HG03064 (cell line): ENCODE measurements at regions not wholly inside any gene's neighbourhood (a gene's known extent, or its start where the extent isn't known, plus 50 kb on each side); places are given as distances from the start of the nearest gene placed in this dataset.
"Not testable (repeated sequence)": the region's sequence is repeated elsewhere in the genome, so short reads cannot be mapped to it uniquely, and the experiment has no call there.

ENCODE experiments used
- ATAC-seq: cut with Tn5 transposase; IDR thresholded peaks from one replicate; pipeline ENCODE4 v1.9.1; 2021; ENCODE audit warnings: low read depth; ENCODE audit not compliant: unreplicated experiment

DNA sequence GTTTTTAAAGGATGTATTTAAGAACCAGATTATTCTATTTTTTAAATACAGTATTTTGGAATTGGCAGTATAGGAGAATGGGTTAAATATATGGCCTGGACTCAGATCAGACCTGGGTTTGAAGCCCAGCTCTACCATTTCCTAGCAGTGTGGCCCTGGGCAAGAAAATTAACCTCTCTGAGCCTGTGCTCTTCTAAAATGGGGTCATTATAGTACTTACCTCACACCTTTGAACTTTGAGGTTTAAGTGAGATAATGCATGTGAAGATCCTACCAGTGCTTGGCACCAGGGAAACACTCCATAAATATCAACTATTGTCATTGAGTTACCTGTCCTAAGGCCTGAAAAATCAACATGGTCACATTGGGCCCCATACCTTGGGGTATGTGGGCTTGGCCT, 93.4 kb upstream of the WSB1 start:
- ATAC-seq: no peak

DNA sequence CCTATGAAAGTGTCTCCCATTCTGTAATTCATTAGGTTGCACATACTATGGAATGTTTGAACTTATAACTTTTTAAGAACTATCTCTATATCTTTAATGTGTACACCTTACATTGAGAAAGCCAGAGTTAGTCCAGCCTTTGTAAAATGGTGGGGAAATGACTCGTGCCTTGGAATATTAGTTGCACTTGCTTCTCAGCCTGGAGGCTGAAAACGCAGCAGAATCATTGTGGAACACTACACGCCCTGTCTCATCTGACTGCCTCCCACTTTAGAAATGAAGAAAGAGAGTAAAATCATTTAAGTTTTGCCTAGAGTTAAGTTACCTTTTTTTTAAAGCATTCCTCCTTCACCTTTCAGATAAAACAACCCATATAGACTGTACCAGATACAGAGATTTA, 90.7 kb upstream of the WSB1 start:
- ATAC-seq: no peak

DNA sequence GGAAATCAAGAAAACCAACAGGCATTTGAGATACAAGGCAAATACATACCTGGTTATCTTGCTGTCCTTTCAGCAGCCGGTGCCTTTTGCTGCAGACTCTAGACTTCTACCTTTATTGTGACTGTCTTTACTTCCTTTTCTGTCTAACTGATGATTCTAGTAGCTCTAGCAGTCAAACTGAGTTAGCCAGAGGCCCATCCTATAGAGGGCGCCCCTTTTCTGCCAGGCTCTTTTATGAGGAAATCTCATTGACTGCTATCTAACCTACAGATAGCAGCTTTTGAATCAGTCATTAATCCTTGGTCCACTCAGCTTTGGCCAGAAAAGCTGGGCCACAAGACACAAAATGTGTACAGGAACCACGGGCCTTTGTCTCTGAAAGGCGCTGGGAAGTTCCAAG, 87.5 kb upstream of the WSB1 start:
- no peak for ATAC-seq

DNA sequence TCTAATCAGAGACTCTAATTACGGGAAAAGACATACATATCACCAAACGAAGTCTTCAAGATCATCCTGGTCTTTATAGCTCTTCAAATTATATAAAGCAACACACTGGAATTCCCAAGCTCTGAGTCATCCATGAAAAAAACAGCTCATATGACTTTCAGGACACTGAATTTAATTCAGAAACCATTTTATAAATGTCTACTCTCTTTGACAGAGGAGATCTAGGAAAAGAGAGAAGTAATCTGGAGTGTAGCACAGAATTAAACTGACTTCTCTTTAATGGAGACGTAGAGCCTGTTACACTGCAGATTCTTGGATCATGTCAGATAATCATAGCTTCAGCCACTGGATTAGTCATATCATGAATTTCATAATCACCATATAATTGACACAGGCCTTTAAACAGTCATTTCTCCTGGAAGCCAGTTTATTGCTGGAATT, 86.8 kb upstream of the WSB1 start:
- ATAC-seq: no peak

DNA sequence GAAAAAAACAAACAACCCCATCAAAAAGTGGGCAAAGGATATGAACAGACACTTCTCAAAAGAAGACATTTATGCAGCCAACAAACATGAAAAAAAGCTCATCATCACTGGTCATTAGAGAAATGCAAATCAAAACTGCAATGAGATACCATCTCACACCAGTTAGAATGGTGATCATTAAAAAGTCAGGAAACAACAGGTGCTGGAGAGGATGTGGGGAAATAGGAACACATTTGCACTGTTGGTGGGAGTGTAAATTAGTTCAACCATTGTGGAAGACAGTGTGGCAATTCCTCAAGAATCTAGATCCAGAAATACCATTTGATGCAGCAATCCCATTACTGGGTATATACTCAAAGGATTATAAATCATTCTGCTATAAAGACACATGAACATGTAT, 85.5 kb upstream of the WSB1 start:
- ATAC-seq: not testable (repeated sequence)

DNA sequence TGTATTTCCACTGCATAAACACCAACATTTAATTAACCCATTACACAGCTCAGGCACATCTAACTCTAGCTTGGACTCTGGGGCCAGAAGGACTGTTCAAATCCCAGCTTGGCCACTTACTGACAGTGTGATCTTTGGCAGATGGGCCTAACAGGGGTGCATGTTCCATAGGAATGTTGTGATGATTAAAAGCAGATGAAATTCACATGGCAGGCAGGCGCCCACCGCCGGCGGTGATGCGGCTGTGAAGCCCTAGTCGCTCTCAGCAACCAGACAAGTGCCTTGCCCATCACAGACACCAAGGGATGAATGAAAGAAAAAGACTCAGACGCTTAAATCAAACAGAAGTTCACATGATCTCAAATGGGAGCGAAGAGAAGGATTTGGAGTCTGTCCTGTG, 84.6 kb upstream of the WSB1 start:
- ATAC-seq: no peak

DNA sequence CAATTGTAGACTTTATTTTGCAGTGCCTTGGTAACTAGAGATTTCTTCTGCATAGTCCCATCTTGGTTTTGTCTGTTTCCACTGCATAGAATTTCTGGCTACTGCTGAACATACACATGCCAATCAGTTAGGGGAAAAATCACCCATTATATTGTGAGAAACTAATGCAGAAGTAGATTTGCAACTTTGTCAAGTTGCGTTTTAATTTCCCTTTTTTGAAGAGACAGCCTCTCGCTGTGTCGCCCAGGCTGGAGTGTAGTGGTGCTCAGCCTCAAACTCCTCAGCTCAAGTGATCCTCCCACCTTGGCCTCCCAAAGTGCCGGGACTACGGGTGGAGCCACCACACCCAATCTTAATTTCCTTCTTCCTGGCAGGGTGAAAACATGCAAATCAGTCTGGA, 83.1 kb upstream of the WSB1 start:
- not testable (repeated sequence) for ATAC-seq

DNA sequence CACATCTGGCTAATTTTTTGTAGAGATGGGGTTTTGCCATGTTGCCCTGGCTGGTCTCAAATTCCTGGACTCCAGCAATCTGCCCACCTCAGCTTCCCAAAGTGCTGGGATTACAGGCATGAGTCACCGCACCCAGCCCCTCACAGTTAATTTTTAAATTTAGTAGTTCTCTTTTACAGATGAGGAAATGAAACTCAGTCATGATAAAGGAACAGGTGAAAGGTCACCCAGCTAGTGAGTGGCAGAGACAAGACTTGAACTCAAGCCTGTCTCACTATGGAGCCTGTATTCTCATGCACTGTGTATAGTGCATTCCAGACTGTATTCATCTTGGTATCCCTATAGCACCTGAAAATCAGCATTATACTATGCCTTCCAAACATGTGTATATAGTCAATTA, 77.1 kb upstream of the WSB1 start:
- no peak for ATAC-seq

DNA sequence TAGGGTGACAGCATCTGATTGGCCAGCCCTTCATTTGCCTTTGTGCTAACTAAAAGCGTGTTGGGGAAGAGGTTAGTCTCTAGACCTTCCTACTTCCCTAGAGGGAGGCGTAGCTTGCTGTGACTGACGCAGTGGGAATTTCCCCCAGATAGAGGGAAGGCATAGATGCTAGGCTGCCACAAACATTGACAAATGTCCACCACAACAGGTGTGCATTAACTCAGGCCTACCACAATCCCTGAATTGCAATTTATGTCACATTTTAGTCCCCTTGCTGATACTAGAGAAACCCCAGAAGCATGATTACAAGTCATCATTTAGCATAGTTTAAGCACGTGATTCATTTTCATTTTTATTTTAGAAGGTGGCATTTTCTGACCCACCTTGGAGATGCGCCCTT, 76.3 kb upstream of the WSB1 start:
- peak; percentile 63 for ATAC-seq

DNA sequence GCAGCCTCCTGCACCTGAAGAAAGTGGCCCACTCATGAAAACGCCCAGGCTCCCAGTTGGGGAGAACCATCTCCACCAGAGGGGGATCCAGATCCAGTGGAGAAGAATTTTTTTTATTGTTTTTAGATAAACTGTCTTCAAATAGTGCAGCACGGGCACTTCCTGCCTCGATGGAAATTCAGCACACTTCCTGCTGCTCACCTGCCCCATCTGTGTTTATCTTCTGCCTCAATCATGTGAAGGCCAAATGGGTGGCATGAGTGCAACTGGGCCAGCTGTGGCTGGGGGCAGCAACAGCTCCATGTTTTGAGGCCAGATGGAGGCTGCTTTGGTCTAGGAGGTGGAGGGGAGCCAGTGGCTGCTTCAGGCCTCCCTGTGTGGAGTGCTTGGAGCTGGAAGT, 75.9 kb upstream of the WSB1 start:
- no peak for ATAC-seq

DNA sequence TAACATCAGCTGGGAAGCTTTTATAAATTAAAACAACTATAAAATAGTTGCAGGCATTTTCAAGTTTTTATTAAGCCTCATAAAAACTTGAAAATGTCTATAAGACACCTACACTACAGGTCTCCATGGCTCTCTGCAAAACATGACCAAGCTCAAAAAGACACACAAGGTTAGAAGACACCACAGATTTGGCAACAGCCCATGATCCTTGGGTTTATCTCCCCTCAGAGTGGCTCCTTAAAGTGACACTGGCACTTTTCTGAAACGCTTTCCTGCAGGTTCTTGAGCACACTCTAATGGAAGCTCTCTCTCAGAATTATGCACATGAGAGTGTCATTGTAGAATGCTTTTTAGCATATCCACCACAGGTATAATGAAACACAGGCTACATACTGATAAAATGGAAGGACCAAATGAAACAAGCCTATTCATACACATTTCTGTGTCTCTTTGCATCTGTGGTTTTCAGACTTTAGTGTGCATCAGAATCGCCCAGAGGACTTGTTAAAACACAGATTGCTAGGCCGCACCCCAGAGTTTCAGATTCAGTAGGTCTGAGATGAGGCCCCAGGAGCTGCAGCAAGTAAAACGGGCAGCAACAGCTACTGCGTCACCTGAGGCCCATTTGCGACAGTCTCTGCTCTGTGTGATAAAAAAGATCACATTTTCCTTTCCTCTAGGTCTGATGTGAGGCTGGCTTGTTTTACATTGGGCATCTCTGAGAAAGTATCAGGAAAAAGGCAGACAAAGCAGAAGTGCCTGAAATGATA, 75.0 kb upstream of the WSB1 start:
- ATAC-seq: peak; percentile 69

DNA sequence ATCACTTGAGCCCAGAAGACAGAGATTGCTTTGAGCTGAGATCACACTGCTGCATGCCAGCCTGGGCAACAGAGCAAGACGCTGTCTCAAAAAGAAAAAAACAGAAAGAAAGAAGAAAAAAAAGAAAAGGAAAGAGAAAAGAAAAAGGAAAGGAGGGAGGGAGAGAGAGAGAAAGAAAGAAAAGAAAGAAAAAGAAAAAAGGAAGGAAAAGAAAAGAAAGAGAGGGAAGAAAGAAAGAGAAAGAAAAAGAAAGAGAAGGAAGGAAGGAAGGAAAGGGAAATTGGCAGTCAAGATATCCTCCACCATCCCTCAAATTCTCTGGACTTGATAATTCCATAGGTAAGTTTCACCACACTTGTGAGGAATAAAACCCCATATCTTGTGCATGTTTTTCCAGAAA, 71.4 kb upstream of the WSB1 start:
- no peak for ATAC-seq

DNA sequence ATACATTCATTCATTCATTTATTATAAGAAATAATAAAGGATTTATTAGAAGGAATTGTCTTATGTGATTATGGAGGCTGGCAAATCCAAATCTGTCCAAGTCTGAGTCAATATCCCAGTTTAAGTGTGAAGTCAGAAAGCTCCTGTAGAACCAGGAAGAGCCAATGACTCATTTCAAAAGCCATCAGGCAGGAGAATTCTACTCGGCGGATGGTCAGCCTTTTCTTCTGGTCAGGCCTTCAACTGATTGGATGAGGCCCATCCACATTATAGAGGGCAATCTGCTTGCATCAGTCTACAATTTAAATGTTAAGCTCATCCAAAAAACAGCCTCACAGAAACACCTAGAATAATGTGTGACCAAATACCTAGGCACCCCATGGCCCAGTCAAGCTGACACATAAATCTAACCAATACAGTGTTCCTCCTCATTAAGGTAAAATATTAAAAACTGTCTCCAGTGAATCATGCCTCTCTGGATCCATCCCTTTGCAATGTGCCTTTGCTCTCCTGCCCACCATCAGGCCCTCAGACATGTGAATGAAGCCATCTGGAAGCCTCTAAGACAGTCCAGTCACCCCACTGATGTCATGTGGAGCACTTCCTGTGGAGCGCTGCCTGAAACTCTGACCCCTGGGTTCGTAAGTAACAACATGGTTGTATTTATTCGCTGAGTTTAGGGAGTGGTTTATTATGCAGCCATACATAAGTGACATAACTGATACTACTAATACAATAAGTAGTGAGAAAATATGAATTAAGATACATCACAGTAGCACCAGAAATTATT, 69.2 kb upstream of the WSB1 start:
- no peak for ATAC-seq

DNA sequence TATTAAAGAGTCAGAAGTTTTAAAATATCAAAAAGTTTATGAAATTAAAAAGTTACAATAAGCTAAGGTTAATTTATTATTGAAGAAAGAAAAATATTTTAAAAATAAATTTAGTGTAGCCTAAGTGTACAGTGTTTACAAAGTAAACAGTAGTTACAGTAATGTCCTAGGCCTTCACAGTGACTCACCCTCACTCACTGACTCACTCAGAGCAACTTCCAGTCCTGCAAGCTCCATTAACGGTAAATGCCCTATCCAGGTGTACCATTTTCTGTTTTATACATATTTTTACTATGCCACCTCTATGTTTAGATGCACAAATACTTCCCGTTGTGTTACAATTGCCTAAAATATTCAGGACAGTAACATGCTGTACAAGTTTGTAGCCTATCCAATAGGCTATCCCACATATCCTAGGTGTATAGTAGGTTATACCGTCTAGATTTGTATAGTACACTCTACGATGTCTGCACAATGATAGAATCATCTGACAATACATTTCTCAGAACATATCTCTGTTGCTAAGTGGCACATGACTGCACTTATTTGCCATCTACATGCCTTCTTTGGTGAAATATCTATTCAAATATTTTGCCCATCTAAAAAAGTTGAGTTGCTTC, 67.2 kb upstream of the WSB1 start:
- no peak for ATAC-seq

DNA sequence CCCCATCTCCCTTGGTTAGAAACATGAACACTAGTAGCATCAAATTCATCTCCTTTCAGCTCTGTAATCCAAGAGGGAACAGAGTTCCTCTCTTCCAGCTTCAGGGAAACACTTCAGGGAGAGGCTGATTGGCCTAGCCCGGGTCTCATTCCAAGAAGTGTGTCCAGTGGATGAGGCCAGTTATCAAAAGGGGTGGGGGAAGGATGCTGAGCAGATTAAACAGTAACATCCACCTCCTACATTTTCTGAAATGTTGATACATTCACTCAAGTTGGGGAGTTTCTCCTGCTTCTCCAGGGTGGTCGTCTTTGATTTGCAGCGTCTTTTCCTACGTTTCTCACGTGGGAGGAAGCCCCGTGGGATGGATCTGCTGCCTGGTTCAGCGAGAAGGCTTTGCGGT, 62.9 kb upstream of the WSB1 start:
- ATAC-seq: no peak

DNA sequence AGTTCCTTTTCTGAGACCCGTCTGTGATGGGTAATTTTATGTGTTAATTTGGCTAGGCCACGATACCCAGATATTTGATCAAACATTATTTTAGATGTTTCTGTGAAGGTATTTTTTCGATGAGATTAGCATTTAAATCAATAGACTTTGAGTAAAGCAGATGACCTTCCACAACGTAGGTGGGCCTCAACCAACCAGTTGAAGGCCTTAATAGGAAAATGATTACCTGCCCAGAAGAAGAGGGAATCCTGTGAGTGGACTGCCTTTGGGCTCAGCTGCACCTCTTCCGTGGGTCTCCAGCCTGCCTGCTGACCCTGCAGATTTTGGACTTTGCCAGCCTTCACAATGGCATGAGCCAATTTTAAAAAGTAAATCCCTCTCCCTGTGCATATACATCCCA, 61.6 kb upstream of the WSB1 start:
- no peak for ATAC-seq

DNA sequence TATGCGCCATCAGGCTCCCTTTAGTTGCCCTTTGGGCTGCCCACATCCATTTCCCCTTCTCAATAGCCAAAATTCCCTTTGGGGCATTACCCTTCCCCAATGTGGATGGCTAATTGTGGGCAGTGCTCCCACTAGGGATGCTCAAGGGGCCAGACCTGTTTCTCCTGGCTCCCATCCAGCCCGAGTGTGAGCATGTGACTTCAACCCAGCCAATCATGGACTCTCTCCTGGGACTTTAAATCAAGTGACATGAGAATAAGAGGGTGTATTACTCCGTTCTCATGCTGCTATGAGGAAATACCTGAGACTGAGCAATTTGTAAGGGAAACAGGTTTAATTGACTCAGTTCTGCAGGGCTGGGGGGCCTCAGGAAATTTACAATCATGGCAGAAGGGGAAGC, 60.9 kb upstream of the WSB1 start:
- ATAC-seq: no peak

DNA sequence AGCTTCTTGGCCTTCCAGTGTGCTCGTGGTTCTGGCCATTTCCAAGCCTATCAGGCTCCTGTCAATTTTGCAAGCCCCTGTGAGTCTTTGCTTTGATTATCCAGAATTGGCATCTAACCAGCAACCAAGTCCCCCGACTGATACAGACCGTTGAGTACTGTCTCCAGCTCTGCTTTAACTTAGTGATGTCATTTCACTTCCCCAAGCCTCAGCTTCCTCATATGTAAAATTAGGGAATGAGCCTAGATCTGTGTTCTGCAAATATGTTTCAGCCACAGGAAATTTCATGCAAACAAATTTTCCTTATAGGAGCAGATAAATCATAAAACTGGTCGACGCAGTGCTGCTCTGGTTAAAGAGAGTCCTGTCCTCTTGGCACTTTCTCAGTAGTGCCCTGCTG, 60.1 kb upstream of the WSB1 start:
- ATAC-seq: no peak

DNA sequence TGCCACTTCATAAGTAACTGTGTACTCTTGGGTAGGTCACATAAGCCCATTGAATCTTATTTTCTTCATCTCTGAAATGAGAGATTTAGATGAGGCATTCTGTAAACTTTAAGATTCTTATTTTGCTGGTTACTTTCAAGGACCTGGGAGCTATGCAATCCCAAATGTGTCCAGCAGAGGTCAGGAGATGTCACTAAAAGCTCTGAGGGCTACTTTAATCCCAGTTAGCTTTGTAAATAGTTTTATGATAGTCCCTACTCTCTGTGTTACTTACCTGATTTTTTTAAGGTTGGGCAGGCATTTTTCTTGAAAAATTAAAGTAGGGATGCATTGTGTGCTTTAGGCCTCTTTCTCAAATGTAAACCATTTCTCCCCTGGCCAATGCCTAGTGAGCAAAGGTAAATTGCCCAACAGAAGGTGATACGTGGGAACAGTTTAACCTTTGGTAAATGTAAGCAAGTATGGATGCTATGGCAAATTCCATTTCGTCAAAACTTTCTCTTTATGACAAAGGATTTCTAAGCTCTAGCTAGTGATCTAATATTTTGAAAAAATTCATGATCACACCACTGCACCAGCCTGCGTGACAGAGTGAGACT, 57.1 kb upstream of the WSB1 start:
- no peak for ATAC-seq

DNA sequence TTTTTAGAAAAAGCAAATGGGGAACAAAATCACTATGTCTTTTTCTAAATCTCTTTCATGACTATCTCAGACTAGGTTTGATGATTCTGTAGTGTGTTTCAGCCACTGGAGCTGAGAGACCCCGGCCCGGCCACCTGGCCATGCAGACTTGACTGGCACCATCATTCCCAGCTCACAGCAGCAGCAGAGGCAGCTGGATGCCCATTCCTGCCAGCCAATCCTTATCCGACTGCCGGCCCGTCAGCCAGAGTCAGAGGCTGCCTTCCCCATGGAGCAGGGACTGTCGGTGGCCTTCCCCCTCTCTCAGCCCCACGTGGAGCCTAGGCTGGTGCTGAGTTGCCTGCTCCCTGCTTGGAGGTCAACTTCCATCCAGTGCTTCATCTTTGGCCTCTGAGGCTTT, 56.0 kb upstream of the WSB1 start:
- ATAC-seq: no peak

DNA sequence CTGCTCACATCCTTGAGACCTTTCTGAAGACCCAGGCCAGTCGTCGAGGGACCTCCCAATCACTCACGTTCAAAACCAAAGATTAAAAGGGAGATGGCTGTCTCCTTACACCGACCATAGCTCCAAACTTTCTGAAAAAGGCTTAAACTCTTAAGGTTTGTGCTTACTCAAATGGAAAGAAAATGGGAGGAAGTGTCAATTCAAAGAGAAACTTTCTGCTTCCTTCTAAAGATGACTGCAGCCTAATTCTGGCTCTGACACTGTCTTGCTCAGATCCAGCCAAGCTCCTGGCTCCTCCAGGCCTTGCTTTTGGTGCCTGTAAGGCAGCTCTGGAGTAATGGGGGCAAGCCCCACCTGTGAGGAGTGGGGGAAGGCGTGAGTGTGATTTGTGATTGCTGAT, 54.9 kb upstream of the WSB1 start:
- no peak for ATAC-seq
